GM18951 (cell line): ENCODE measurements at regions not wholly inside any gene's neighbourhood (a gene's known extent, or its start where the extent isn't known, plus 50 kb on each side); places are given as distances from the start of the nearest gene placed in this dataset.

Source experiments
- POLR2A ChIP-seq: IDR thresholded peaks from 4 replicates; pipeline ENCODE4 v1.6.1; 2011; ENCODE audit warnings: mild to moderate bottlenecking; ENCODE audit not compliant: insufficient read length, insufficient read depth; ENCODE audit errors: extremely low read depth
- in situ Hi-C: fragments of 300-500 bp; cut with MboI; formaldehyde crosslinking; loops from one replicate; pipeline ENCODE4 v1.12.0; 2022; ENCODE audit warnings: low sequenced_read_pairs, mixed read lengths, inconsistent platforms; ENCODE audit not compliant: unreplicated experiment

DNA sequence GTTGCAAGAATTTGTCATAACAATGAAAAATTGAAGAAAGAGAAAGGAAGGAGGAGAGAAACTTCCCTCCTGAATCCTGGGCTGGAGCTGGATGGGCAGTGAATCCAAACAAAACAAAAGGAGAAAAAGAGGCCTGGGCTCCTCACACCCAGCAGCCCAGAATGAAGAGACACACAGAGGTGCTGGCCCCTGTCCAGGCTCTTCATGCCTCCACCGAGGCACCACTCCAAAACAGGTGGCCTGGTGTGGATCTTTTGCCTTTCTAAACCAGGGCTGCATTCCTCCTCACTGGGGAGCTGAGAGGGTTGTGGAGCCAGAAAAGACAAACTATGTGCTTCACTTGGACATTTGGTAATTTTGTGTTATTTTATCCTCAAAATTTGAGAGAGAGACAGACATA is 76.0 kb downstream of the FAM124B start:
- in situ Hi-C loops, result no loop called here

DNA sequence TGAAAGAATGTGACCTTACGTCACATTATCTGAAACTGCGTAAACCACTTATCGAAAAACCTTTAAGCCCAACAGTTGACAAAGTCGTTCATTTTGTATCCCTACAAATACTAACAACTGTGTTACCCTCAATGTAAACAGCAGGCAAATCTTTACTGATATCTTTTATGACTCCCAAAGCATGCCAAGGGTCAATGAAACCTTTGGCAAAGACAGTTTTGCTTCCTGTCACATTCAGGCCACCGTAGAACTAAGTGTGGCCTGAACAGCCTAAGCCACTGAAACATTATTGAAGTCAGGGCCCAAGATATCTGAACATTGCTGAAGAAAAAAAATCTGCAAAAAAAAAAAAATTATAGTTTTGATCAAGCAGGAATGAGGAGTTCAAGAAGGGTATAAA is 77.3 kb downstream of the FAM124B start:
- TF ChIP-seq POLR2A, result no peak
- in situ Hi-C loops, result no loop called here

More for the DNA sequence above, 76.0 kb downstream of the FAM124B start:
- no peak for TF ChIP-seq POLR2A

DNA sequence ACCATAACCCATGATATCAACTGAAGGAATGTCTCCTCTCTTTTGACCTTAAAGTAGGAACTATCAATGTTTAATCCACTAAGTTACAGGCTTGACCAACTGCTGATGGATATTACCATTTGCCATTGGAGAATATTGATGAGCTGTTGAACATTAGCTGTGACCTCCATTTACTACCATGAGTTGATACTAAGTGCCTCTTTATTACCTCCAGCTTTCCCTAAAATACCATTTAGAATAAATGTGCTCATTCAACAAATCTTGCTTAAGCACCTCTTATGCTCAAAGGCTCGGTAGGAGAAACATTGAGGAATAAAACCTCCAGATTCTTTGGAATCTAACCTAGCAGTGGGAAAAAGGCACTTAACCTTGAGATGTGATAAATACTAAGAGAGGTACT is 81.2 kb downstream of the FAM124B start:
- in situ Hi-C loops, result no loop called here

DNA sequence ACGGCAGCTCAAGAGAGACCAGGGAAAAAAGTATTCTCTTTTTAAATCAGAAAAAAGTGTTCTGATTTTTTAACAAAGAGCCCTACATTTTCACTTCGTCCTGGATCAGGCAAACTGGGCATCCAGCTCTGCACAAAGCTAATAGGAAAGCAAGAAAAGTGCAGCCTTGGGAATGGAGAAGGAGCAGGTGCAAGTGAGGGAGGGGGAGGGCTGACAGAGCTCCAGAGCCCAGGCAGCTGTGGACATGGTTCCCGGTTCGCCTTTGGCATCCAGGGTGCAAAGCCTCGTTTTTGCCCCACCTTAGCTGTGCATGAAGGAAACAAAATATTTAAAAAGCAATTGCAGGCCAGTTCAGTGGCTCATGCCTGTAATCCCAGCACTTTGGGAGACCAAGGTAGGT is 82.2 kb downstream of the FAM124B start:
- no peak for TF ChIP-seq POLR2A

More for the DNA sequence above, 81.2 kb downstream of the FAM124B start:
- TF ChIP-seq POLR2A, result no peak

DNA sequence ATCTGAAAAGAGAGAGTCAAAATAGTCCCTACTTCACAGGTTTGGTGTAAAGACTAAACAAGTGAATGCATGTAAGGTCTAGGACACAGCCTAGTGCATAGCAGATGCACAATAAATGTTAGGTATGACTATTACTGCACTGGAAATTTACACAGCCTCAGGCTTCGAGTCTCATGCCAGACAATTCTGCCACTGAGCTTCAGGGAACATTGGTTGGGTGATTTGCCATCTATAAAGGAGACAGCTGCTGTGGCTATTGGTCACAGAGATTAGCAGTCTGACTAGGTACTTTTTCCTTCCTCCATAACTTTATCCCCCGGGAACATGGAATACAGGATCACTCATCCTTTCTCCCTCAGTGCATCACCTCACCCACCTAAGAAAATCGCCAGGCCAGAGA is 89.2 kb downstream of the FAM124B start:
- in situ Hi-C loops, result no loop called here
- no peak for TF ChIP-seq POLR2A

More for the DNA sequence above, 82.2 kb downstream of the FAM124B start:
- in situ Hi-C loops, result no loop called here

DNA sequence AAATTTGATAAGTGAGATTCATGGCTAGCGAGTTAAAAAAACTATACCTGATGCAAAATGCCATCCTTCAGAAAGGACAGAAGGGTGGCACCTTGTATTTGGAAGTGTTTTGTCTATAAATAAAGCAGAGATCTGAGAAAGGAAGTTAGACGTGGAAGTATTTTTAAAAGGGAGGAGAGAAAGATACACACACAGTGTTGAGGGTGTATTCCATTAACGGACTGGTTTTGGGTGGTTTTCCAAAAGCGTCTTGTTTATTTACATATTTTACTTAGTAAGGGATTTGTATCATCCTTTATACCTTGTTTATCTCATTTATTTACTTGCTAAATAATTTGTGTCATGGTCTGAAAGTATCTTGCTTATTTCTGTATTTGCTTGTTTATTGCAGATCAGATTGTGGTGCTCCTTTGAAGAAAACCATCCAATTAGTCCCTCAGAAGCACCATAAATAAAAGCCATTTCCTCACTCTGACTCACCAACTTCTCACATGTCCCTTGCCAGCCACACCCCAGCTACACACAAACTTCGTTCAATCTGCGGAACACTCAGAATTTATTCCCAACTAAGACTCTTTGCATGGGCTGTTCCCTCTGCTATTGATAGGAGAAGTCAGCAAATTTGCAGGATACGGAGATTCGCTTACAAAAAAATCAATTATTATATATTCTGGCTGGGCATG is 90.8 kb downstream of the FAM124B start:
- TF ChIP-seq POLR2A, result no peak
- in situ Hi-C loops, result no loop called here

DNA sequence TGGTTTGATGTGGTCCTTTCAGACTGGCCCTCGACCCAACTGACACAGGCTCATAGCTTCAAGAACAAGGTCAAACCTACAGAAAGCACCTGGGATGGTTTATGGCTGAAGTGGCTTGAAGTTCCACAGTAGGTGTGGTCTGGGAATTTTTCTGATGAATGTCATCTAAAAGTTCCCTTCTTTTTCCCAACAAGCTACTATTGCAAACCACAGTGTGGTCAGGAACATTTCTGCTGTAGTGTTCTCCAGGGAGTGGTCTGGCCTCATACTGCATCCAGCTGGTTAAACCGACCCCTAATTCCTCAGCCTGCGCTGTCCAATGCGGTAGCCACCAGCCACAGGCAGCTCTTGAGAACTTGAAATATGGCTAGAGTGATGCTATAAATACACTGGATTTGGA is 92.7 kb downstream of the FAM124B start:
- in situ Hi-C loops, result no loop called here
- TF ChIP-seq POLR2A, result no peak

DNA sequence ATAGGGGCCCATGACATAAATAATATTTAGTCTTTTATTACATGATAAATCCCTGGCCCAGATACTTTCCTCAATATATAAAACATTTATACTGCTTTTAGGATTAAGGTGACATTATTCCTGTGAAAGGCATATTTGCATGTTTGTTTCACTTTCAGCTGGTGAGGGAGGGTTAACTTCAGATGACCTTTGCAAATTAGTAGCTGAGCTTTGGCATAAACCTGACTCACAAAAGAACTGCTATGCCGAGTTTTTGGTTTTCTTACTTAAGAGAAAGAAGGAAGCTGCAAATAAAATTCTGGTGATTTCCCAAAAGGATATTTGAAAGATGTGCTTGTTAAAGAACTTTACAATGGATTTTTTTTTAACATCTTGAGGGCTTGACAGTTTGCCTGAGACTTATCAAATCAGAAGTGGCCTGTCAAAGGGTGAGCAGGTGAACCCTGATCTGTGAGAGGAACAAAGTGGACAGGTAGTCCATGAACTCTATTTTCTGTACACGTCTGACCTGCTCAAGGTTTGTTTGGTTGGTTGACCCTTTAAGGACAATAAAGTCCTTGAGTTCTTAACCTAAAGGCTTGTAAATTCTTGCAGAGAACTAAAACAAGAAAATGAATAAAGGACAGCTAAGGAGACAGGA is 93.5 kb downstream of the FAM124B start:
- TF ChIP-seq POLR2A, result no peak
- in situ Hi-C loops, result no loop called here

DNA sequence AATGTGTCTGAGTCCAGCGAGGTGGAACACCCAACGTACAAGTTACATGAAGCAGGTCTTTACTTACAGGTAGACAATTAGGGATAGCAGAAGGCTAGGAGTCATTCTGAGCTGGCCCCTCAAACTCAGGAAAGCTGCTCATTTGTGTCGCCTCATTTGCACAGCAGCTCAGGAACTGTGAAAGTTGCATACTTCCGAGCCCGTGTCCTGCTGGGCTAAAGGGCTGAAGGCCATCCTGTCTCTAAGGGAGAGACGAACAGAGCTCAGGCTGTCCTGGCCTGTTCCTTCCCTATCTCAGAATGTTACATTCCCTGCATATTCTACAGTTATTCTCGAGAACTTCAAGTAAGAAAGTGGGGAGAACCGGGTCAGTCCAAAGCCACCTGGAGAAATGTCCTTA is 99.0 kb downstream of the FAM124B start:
- TF ChIP-seq POLR2A, result no peak

DNA sequence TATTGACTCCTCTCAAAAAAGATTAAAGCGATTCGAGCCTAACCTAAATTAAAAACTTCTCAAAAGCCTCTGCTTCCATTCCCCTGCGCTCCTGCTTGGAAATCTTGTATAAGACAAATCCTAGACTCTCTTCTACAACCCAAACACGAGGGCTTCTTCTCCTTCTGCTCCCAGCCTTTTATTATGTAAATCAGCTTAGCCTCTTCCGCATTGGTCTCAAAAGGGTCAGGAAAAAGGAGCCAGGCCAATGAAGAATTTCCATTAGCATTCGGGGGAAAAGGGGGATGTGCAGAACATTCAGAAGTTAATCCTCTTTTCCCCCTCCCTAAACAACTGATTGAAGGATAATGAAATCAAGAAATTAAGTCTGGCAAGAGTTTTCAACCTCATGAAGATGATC is 107.9 kb downstream of the FAM124B start:
- in situ Hi-C loops, result no loop called here
- no peak for TF ChIP-seq POLR2A

More for the DNA sequence above, 99.0 kb downstream of the FAM124B start:
- in situ Hi-C loops, result no loop called here

DNA sequence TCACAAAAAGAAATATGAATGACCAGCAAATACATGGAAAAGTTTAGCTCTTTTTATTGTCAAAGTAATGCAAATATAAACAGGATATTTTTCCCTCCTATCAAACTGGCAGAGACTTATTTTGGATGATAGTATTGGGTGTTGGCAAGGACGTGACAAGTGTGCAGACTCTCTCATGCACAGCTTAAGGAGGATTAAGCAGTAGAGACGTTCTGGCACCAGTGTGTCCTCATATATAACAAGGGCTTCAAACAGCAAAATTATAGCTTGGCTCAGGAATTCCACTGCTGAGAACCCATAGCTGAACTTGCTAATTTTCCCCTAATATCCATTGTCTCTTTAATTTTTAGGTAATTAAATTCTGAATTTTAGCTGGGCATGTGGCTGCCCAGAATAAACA is 114.4 kb downstream of the FAM124B start:
- in situ Hi-C loops, result no loop called here
- no peak for TF ChIP-seq POLR2A

DNA sequence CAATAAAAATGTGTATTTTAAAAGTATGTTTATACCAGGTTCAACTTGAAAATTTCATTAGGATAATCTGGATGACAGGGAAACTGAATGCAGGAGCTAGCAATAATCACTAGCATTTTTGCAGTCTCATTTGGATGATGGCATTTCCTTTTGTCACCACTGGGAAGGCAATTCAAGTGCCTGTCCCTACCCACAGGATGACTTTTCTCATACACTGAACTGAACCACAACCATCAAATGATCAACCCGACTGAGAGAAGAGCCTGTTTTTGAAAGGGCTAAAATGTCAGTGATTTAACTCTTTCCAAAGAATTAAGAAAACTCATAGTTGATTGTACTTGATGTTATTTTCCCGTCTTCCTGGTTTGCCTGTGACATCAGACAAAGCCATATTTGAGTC is 115.0 kb downstream of the FAM124B start:
- in situ Hi-C loops, result no loop called here
- TF ChIP-seq POLR2A, result no peak

DNA sequence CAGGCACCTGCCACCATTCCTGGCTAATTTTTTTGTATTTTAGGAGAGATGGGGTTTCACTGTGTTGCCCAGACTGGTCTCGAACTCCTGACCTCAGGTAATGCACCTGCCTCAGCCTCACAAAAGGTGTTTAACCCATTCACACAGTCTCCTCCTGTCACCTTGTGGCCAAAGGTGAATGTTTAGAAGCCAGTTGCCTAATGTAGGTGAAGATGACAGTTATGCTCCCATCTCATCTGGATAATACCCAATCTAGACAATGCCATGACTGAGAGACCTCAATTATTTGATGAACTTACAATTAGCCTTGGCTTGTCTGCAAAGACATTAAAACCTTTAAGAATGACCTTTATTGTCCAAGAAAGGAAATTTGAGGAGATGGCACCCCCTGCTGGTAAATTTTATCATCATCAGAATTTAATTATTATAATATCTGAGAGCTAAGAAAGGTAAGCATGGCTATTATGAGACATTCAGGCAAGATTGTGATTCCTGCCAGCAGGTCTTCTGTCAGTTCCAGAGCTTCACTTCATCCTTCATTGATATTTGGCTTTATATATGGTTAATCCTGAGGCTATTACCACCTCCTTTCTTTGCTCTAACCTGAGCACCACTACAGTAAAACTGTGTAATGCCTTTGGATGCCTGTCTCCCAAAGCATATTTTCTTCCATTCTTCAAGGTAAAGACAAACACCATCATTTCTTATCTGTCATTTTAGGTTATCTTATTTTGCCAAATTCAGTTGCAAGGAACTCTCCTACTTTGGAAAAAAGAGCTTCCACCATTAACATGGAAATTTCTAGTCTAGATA is 117.6 kb downstream of the FAM124B start:
- TF ChIP-seq POLR2A, result no peak
- in situ Hi-C loops, result no loop called here
